SK-N-SH (cell line): ENCODE measurements at regions not wholly inside any gene's neighbourhood (a gene's known extent, or its start where the extent isn't known, plus 50 kb on each side); places are given as distances from the start of the nearest gene placed in this dataset.

Experiments used
- CTCF ChIA-PET: fragments of 300-600, 350-600 bp; formaldehyde crosslinking; extraction: SDS; loops from one replicate; lab custom pipeline; 2021; lab: Yijun Ruan, JAX
- POLR2A ChIA-PET: fragments of 350-600 bp; sonication (Branson Sonifier 250); formaldehyde crosslinking; extraction: SDS; loops from one replicate; lab custom pipeline; 2020; ENCODE audit warnings: antibody characterized with exemption, inconsistent platforms; lab: Yijun Ruan, JAX
- DNase-seq: peaks from one replicate; pipeline ENCODE4 v3.0.0; 2012
- H2AFZ ChIP-seq: fragments of 200-600 bp; sonication (generic); 2 replicates; pipeline ENCODE4 v1.8.1; 2016; ENCODE audit warnings: antibody characterized with exemption, mild to moderate bottlenecking, low read depth
- H3F3A ChIP-seq: fragments of 200-600 bp; sonication (generic); replicated peaks from 2 replicates; pipeline ENCODE3; 2016; ENCODE audit warnings: antibody characterized with exemption, mild to moderate bottlenecking; ENCODE audit not compliant: insufficient read depth
- H3K27ac ChIP-seq, 2 experiments: fragments of 200-500 bp in 1 of 2; fragments of 200-600 bp in 1 of 2; sonication (Bioruptor generic) in 1 of 2; sonication (generic), shearing (Covaris generic) in 1 of 2; 2 replicates each; pipeline versions ENCODE4 v1.5.1 to v1.6.1; 2014 to 2016; ENCODE audit warnings: low read depth in 2 of 2, inconsistent platforms in 1 of 2, low read length in 1 of 2, mild to moderate bottlenecking in 1 of 2, mixed read lengths in 1 of 2
- H3K27me3 ChIP-seq: fragments of 200-600 bp; sonication (generic), shearing (Covaris generic); 2 replicates; pipeline ENCODE4 v1.6.1; 2016; ENCODE audit warnings: mixed run types; ENCODE audit not compliant: insufficient read depth
- H3K36me3 ChIP-seq, 2 experiments: fragments of 200-500 bp in 1 of 2; fragments of 200-600 bp in 1 of 2; sonication (Bioruptor generic) in 1 of 2; sonication (generic) in 1 of 2; replicated peaks in 1 of 2; 2 replicates each; pipeline versions ENCODE3 to v1.5.1; 2014 to 2016; ENCODE audit warnings: low read length in 1 of 2, mild to moderate bottlenecking in 1 of 2; ENCODE audit not compliant: insufficient read depth in 2 of 2, control insufficient read depth in 1 of 2
- H3K4me1 ChIP-seq, 2 experiments: fragments of 200-500 bp in 1 of 2; fragments of 200-600 bp in 1 of 2; sonication (Bioruptor generic) in 1 of 2; sonication (generic), shearing (Covaris generic) in 1 of 2; 2 replicates each; pipeline versions ENCODE4 v1.5.1 to v1.6.1; 2014 to 2016; ENCODE audit warnings: low read depth in 1 of 2, low read length in 1 of 2, mixed run types in 1 of 2; ENCODE audit not compliant: insufficient read depth in 2 of 2, control insufficient read depth in 1 of 2
- H3K4me2 ChIP-seq: fragments of 200-600 bp; sonication (generic), shearing (Covaris generic); 2 replicates; pipeline ENCODE4 v1.6.1; 2017; ENCODE audit warnings: mixed run types
- H3K4me3 ChIP-seq, 2 experiments: fragments of 200-500 bp in 1 of 2; fragments of 200-600 bp in 1 of 2; sonication (Bioruptor generic) in 1 of 2; sonication (generic), shearing (Covaris generic) in 1 of 2; 2 replicates each; pipeline versions ENCODE4 v1.5.1 to v1.8.1; 2014 to 2016; ENCODE audit warnings: low read depth in 2 of 2, inconsistent platforms in 1 of 2, low read length in 1 of 2, mild to moderate bottlenecking in 1 of 2, mixed read lengths in 1 of 2, moderate library complexity in 1 of 2
- H3K79me2 ChIP-seq: fragments of 200-600 bp; sonication (generic); 2 replicates; pipeline ENCODE4 v1.8.1; 2017; ENCODE audit warnings: mild to moderate bottlenecking; ENCODE audit not compliant: insufficient read depth
- H3K9ac ChIP-seq: fragments of 200-600 bp; sonication (generic); 2 replicates; pipeline ENCODE4 v1.6.1; 2017; ENCODE audit warnings: mixed run types
- H3K9me2 ChIP-seq: fragments of 200-600 bp; sonication (generic); 2 replicates; pipeline ENCODE4 v1.6.1; 2017; ENCODE audit warnings: mixed run types
- H3K9me3 ChIP-seq: fragments of 200-600 bp; sonication (generic); 2 replicates; pipeline ENCODE4 v1.6.1; 2017; ENCODE audit warnings: mixed run types, mild to moderate bottlenecking, moderate library complexity
- H4K20me1 ChIP-seq: fragments of 200-600 bp; sonication (generic); 2 replicates; pipeline ENCODE4 v1.6.1; 2017; ENCODE audit warnings: mild to moderate bottlenecking, mixed run types; ENCODE audit not compliant: insufficient read depth
- CHD2 ChIP-seq: fragments of 150-350 bp; IDR thresholded peaks from 2 replicates; pipeline ENCODE4 v1.6.1; 2018; ENCODE audit warnings: low read length; ENCODE audit not compliant: partially characterized antibody
- ELF1 ChIP-seq: IDR thresholded peaks from 2 replicates; pipeline ENCODE4 v1.4.0; 2012
- EZH2phosphoT487 ChIP-seq: fragments of 200-600 bp; sonication (generic); IDR thresholded peaks from 2 replicates; pipeline ENCODE4 v1.6.1; 2017; ENCODE audit warnings: low read depth, mixed run types, mild to moderate bottlenecking, antibody characterized with exemption, moderate library complexity, borderline replicate concordance
- FOXJ3 ChIP-seq: sonication (generic); formaldehyde crosslinking; IDR thresholded peaks from 2 replicates; pipeline ENCODE4 v1.5.1; 2020; ENCODE audit warnings: mild to moderate bottlenecking, missing genetic modification reagents
- FOXM1 ChIP-seq: IDR thresholded peaks from 2 replicates; pipeline ENCODE4 v1.4.0; 2012; ENCODE audit warnings: low read depth, mild to moderate bottlenecking
- GABPA ChIP-seq: IDR thresholded peaks from 2 replicates; pipeline ENCODE4 v1.4.0; 2012; ENCODE audit warnings: low read depth, mild to moderate bottlenecking
- MAX ChIP-seq: IDR thresholded peaks from 2 replicates; pipeline ENCODE4 v1.4.0; 2012; ENCODE audit warnings: low read depth
- MXI1 ChIP-seq: IDR thresholded peaks from 2 replicates; pipeline ENCODE4 v1.6.1; 2012; ENCODE audit warnings: mild to moderate bottlenecking, low read depth, low read length, improper control_type of control experiment
- NFIC ChIP-seq: IDR thresholded peaks from 2 replicates; pipeline ENCODE4 v1.4.0; 2012; ENCODE audit warnings: borderline replicate concordance
- RAD21 ChIP-seq: IDR thresholded peaks from 2 replicates; pipeline ENCODE4 v1.6.1; 2012; ENCODE audit warnings: mild to moderate bottlenecking, low read length
- RCOR1 ChIP-seq: fragments of 150-350 bp; IDR thresholded peaks from 2 replicates; pipeline ENCODE4 v1.6.1; 2017; ENCODE audit warnings: antibody characterized with exemption, low read length
- RXRA ChIP-seq: IDR thresholded peaks from 2 replicates; pipeline ENCODE4 v1.4.0; 2012; ENCODE audit warnings: low read depth, mild to moderate bottlenecking, borderline replicate concordance
- SIN3A ChIP-seq: IDR thresholded peaks from 2 replicates; pipeline ENCODE4 v1.6.1; 2012; ENCODE audit warnings: low read depth, mild to moderate bottlenecking, low read length, moderate library complexity, borderline replicate concordance
- TAF1 ChIP-seq: IDR thresholded peaks from 2 replicates; pipeline ENCODE4 v1.6.1; 2012; ENCODE audit warnings: low read depth, mild to moderate bottlenecking, low read length, moderate library complexity, borderline replicate concordance
- TCF12 ChIP-seq: IDR thresholded peaks from 2 replicates; pipeline ENCODE4 v1.4.0; 2012
- TEAD4 ChIP-seq: IDR thresholded peaks from 2 replicates; pipeline ENCODE4 v1.4.0; 2012; ENCODE audit warnings: mild to moderate bottlenecking, borderline replicate concordance; ENCODE audit not compliant: insufficient read depth
- USF1 ChIP-seq: IDR thresholded peaks from 2 replicates; pipeline ENCODE4 v1.4.0; 2012; ENCODE audit warnings: low read depth, borderline replicate concordance
- USF2 ChIP-seq: fragments of 150-350 bp; IDR thresholded peaks from 2 replicates; pipeline ENCODE4 v1.6.1; 2017; ENCODE audit warnings: antibody characterized with exemption, low read length, low read depth, borderline replicate concordance
- ZBTB33 ChIP-seq: IDR thresholded peaks from 2 replicates; pipeline ENCODE4 v1.4.0; 2012; ENCODE audit warnings: low read depth, borderline replicate concordance
- WGBS: methylation state at CpG from one replicate; pipeline ENCODE4 v1.1.6; 2017; ENCODE audit warnings: low lambda C conversion rate; 5-methylcytosine and 5-hydroxymethylcytosine counted together

- Histone ChIP-seq H3K9me2 (no peaks in the 10 kb centered on the region), H3K4me3 (no peak overlapping the region), H4K20me1 (no peaks in the 10 kb centered on the region), H2AFZ (no peak overlapping the region), H3F3A (no peaks in the 10 kb centered on the region), H3K27me3 (peaks cover 6% of the 10 kb centered on the region; the same call in 1 of the 2 replicates), H3K9me3 (no peaks in the 10 kb centered on the region), H3K9ac (no peak overlapping the region), H3K27ac (no peak overlapping the region), H3K79me2 (no peaks in the 10 kb centered on the region), H3K4me1 (no peaks in the 10 kb centered on the region), H3K36me3 (no peaks in the 10 kb centered on the region), H3K4me2 (no peak overlapping the region)
- no peak for DNase-seq
- TF ChIP-seq EZH2phosphoT487 (no peak), FOXM1 (no peak), TCF12 (no peak), ZBTB33 (no peak), USF1 (no peak), MAX (no peak), ELF1 (no peak), CHD2 (no peak), USF2 (no peak), NFIC (no peak), RCOR1 (no peak), TEAD4 (no peak), SIN3A (no peak)
- ChIA-PET POLR2A (no interaction called here), CTCF (interaction anchor here (1.4 kb wide), 1 partner anchor 27 kb away, joined by 3 read pairs; no protein-coding TSS in a partner anchor)
- WGBS = 0% methylated on average over 6 of the region's 6 CpGs
Measured at GRCh38 chr1:112272101-112272772, 123.8 kb upstream of the CTTNBP2NL start.

- no peak overlapping the region for H3K27ac ChIP-seq
- no peaks in the 10 kb centered on the region for H3K9me2 ChIP-seq
- DNase-seq = no peak
- H3K9ac ChIP-seq = no peak overlapping the region
- no peak overlapping the region for H2AFZ ChIP-seq
- WGBS = 2% methylated on average over 2 of the region's 2 CpGs
- ChIA-PET POLR2A (no interaction called here), CTCF (interaction anchor here (1.0 to 2.0 kb wide), 2 partner anchors 13 to 52 kb away, joined by 3 to 5 read pairs; no protein-coding TSS in a partner anchor)
- no peaks in the 10 kb centered on the region for H3K36me3 ChIP-seq
- H3K27me3 ChIP-seq = no peaks in the 10 kb centered on the region; the same call in 1 of the 2 replicates
- H4K20me1 ChIP-seq = no peaks in the 10 kb centered on the region
- H3K4me1 ChIP-seq = no peaks in the 10 kb centered on the region
- no peaks in the 10 kb centered on the region for H3F3A ChIP-seq
- H3K4me3 ChIP-seq = no peak overlapping the region
- H3K79me2 ChIP-seq = no peaks in the 10 kb centered on the region
- no peak overlapping the region for H3K4me2 ChIP-seq
- H3K9me3 ChIP-seq = no peaks in the 10 kb centered on the region
- TF ChIP-seq FOXM1 (no peak), ZBTB33 (no peak), MXI1 (no peak), TCF12 (no peak), NFIC (no peak), FOXJ3 (CRISPR knock-in tag) (no peak), MAX (no peak), GABPA (no peak), TAF1 (no peak), TEAD4 (no peak), USF1 (no peak), SIN3A (no peak), RAD21 (no peak), RXRA (no peak)
Measured at GRCh38 chr1:112284796-112285195, 111.2 kb upstream of the CTTNBP2NL start.
